ENCODE measurements at regions not wholly inside any gene's neighbourhood (a gene's known extent, or its start where the extent isn't known, plus 50 kb on each side); places are given as distances from the start of the nearest gene placed in this dataset.

DNA sequence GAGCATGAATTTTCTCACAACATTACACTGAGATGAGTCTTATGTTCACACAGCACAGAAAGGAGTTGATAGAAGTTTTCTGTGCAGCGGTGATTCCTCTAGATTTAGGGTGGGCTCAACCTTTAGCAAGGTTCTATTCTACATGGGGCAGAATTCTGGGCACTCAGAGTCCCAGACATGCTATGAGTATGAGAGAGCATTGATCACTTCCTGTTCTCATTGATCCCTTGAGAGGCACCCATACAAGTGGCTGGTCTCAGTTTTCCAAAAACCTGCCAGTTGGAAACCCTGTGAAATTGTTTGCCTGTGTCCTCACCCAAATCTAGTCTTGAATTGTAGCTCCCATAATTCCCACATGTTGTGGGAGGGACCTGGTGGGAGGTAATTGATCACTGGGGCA, 112.5 kb upstream of the NR2F2 start:
- TF ChIP-seq EZH2 (IDR thresholded peaks at IDR 0.05; ENCODE audit: low read length) (no peak), CTCF (optimal IDR thresholded peaks at IDR 0.05 in 1 of 3, IDR thresholded peaks at IDR 0.05 in 1 of 3, conservative IDR thresholded peaks at IDR 0.05 in 1 of 3; ENCODE audit: extremely low read depth in 1 of 3, insufficient read depth in 2 of 3, low read length in 3 of 3) (no peak)
- Histone ChIP-seq H4K20me1 (ENCODE audit: control insufficient read depth, extremely low read depth, insufficient read depth, low read length) (no peaks in the 10 kb centered on the region), H3K4me1 (ENCODE audit: control insufficient read depth, extremely low read depth, insufficient read depth, low read length) (peaks cover 3% of the 10 kb centered on the region), H3K9ac (ENCODE audit: control insufficient read depth, extremely low read depth, insufficient read depth, low read length) (no peak overlapping the region), H3K9me1 (ENCODE audit: control insufficient read depth, extremely low read depth, insufficient read depth, low read length) (no peaks in the 10 kb centered on the region), H3K36me3 (ENCODE audit: control insufficient read depth in 2 of 2, extremely low read depth in 1 of 2, insufficient read depth in 2 of 2, low read length in 2 of 2) (no peaks in the 10 kb centered on the region), H3K27me3 (ENCODE audit: control insufficient read depth, extremely low read depth, insufficient read depth, low read length) (no peaks in the 10 kb centered on the region), H3K4me2 (ENCODE audit: control insufficient read depth, extremely low read depth, insufficient read depth, low read depth, low read length) (no peak overlapping the region), H3K79me2 (ENCODE audit: control insufficient read depth, insufficient read depth, low read length) (no peaks in the 10 kb centered on the region), H3K4me3 (ENCODE audit: control insufficient read depth in 2 of 3, extremely low read depth in 1 of 3, insufficient read depth in 2 of 3, low read depth in 1 of 3, low read length in 3 of 3) (no peak overlapping the region), H3K27ac (ENCODE audit: control insufficient read depth, insufficient read depth, low read length) (no peak overlapping the region), H3K9me3 (ENCODE audit: control insufficient read depth, low read depth, low read length) (no peaks in the 10 kb centered on the region), H2AFZ (ENCODE audit: control insufficient read depth, low read length) (no peak overlapping the region)
- DNase-seq (ENCODE audit: low read depth, low spot score), result no peak
- no peak for FAIRE-seq
- dilution Hi-C loops (cut with MboI; ENCODE audit: extremely low pct_ligation_motif_present, low sequenced_read_pairs), result no loop called here

DNA sequence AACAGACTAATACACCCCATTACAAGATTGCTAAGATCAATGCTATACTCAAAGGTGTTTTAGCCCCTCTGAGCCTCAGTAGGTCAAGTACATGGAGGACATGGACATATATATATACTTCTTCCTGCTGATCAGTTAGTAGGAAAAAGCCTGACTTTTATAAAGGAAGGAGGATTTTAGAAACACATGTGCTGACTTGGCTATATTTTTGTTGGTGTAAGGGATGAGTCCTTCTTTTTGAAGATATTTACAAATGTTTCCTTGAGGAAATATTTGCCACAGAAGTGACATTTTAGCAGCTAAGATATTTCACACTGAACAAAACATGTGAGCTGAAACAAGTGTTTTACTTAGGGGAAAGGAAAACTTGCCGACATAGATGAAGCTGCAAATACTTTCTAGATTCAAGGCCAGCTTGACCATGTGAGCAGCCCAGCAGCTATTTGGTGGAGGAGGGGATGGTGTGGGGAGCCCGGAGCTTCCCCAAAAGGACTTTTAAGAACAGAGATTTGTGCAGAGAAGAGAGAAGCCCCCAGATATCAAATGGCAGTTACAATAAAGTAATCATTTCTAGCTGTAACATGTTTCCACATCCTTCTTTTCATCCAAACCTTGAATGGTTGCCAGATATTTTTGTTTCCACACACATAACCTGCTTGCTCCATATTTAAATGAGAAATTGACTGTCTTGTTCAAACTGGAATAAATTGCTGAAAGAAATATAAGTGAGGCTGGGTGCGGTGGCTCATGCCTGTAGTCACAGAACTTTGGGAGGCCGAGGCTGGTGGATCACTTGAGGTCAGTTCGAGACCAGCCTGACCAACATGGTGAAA, 111.7 kb upstream of the NR2F2 start:
- Histone ChIP-seq H2AFZ (ENCODE audit: control insufficient read depth, low read length) (no peak overlapping the region), H3K4me1 (ENCODE audit: control insufficient read depth, extremely low read depth, insufficient read depth, low read length) (peaks cover 3% of the 10 kb centered on the region), H3K9ac (ENCODE audit: control insufficient read depth, extremely low read depth, insufficient read depth, low read length) (no peak overlapping the region), H3K4me3 (ENCODE audit: control insufficient read depth in 2 of 3, extremely low read depth in 1 of 3, insufficient read depth in 2 of 3, low read depth in 1 of 3, low read length in 3 of 3) (no peak overlapping the region), H3K27ac (ENCODE audit: control insufficient read depth, insufficient read depth, low read length) (no peak overlapping the region), H3K36me3 (ENCODE audit: control insufficient read depth in 2 of 2, extremely low read depth in 1 of 2, insufficient read depth in 2 of 2, low read length in 2 of 2) (no peaks in the 10 kb centered on the region), H3K27me3 (ENCODE audit: control insufficient read depth, extremely low read depth, insufficient read depth, low read length) (no peaks in the 10 kb centered on the region), H3K9me1 (ENCODE audit: control insufficient read depth, extremely low read depth, insufficient read depth, low read length) (no peaks in the 10 kb centered on the region), H3K9me3 (ENCODE audit: control insufficient read depth, low read depth, low read length) (no peaks in the 10 kb centered on the region), H4K20me1 (ENCODE audit: control insufficient read depth, extremely low read depth, insufficient read depth, low read length) (no peaks in the 10 kb centered on the region), H3K4me2 (ENCODE audit: control insufficient read depth, extremely low read depth, insufficient read depth, low read depth, low read length) (no peak overlapping the region), H3K79me2 (ENCODE audit: control insufficient read depth, insufficient read depth, low read length) (no peaks in the 10 kb centered on the region)
- TF ChIP-seq CTCF (optimal IDR thresholded peaks at IDR 0.05 in 1 of 3, IDR thresholded peaks at IDR 0.05 in 1 of 3, conservative IDR thresholded peaks at IDR 0.05 in 1 of 3; ENCODE audit: extremely low read depth in 1 of 3, insufficient read depth in 2 of 3, low read length in 3 of 3) (no peak), EZH2 (IDR thresholded peaks at IDR 0.05; ENCODE audit: low read length) (no peak)
- dilution Hi-C loops (cut with MboI; ENCODE audit: extremely low pct_ligation_motif_present, low sequenced_read_pairs), result no loop called here
- FAIRE-seq (no peak), DNase-seq (ENCODE audit: low read depth, low spot score) (no peak)

Measured in keratinocyte (primary cell).